Glutamatergic neuron (in vitro differentiated cells): ENCODE measurements at regions not wholly inside any gene's neighbourhood (a gene's known extent, or its start where the extent isn't known, plus 50 kb on each side); places are given as distances from the start of the nearest gene placed in this dataset.
A peak's percentile ranks its signal among the peaks of the same experiment; 100 is the strongest.

ENCODE experiments used
- DNase-seq: peaks from one replicate; pipeline ENCODE4 v3.0.0; 2022
- H3K27ac Mint-ChIP-seq: one replicate; pipeline ENCODE4 v1.8.0; 2020; ENCODE audit warnings: mild to moderate bottlenecking, mixed read lengths, inconsistent platforms; ENCODE audit not compliant: unreplicated experiment
- H3K27me3 Mint-ChIP-seq: one replicate; pipeline ENCODE4 v1.8.0; 2020; ENCODE audit warnings: mild to moderate bottlenecking, moderate library complexity, mixed read lengths, inconsistent platforms; ENCODE audit not compliant: unreplicated experiment
- H3K36me3 Mint-ChIP-seq: one replicate; pipeline ENCODE4 v1.8.0; 2020; ENCODE audit warnings: mild to moderate bottlenecking, mixed read lengths, inconsistent platforms; ENCODE audit not compliant: unreplicated experiment
- H3K4me1 Mint-ChIP-seq: one replicate; pipeline ENCODE4 v1.8.0; 2020; ENCODE audit warnings: mild to moderate bottlenecking, low read depth, mixed read lengths, inconsistent platforms; ENCODE audit not compliant: unreplicated experiment
- H3K4me3 Mint-ChIP-seq: one replicate; pipeline ENCODE4 v1.8.0; 2020; ENCODE audit warnings: mild to moderate bottlenecking, mixed read lengths, inconsistent platforms; ENCODE audit not compliant: unreplicated experiment
- H3K9me3 Mint-ChIP-seq: one replicate; pipeline ENCODE4 v1.8.0; 2020; ENCODE audit warnings: mild to moderate bottlenecking, moderate library complexity, mixed read lengths, inconsistent platforms; ENCODE audit not compliant: unreplicated experiment
- CTCF ChIP-seq: fragments of 200-600 bp; sonication (generic); IDR thresholded peaks from one replicate; pipeline ENCODE4 v1.5.0; 2021; ENCODE audit not compliant: partially characterized antibody, unreplicated experiment

- TF ChIP-seq CTCF = no peak
- Mint-ChIP-seq H3K27me3 (no peaks in the 10 kb centered on the region), H3K36me3 (no peaks in the 10 kb centered on the region), H3K27ac (peak overlapping the region; percentile 41), H3K4me1 (peaks cover 17% of the 10 kb centered on the region), H3K4me3 (peak overlapping the region; percentile 6), H3K9me3 (peaks cover 3% of the 10 kb centered on the region)
- no peak for DNase-seq
Measured at GRCh38 chr13:34124666-34125306, 306.8 kb downstream of the RFC3 start.

- Mint-ChIP-seq H3K27me3 (no peaks in the 10 kb centered on the region), H3K4me1 (peaks cover 9% of the 10 kb centered on the region), H3K9me3 (peaks cover 3% of the 10 kb centered on the region), H3K4me3 (no peak overlapping the region), H3K36me3 (no peaks in the 10 kb centered on the region), H3K27ac (no peak overlapping the region)
- TF ChIP-seq CTCF = no peak
- DNase-seq = no peak
Measured at GRCh38 chr13:34127523-34127922, 309.6 kb downstream of the RFC3 start.

GRCh38 chr13:34128661-34129060, 310.7 kb downstream of the RFC3 start:
- H3K36me3 Mint-ChIP-seq = no peaks in the 10 kb centered on the region
- no peak overlapping the region for H3K4me3 Mint-ChIP-seq
- no peak for TF ChIP-seq CTCF
- DNase-seq = no peak
- H3K27ac Mint-ChIP-seq = no peak overlapping the region
- no peaks in the 10 kb centered on the region for H3K27me3 Mint-ChIP-seq
- peaks cover 5% of the 10 kb centered on the region for H3K4me1 Mint-ChIP-seq
- H3K9me3 Mint-ChIP-seq = peaks cover 1% of the 10 kb centered on the region

GRCh38 chr13:34129436-34129835, 311.5 kb downstream of the RFC3 start:
- no peak for DNase-seq
- Mint-ChIP-seq H3K9me3 (peaks cover 1% of the 10 kb centered on the region), H3K4me3 (no peak overlapping the region), H3K36me3 (no peaks in the 10 kb centered on the region), H3K4me1 (peaks cover 3% of the 10 kb centered on the region), H3K27ac (no peak overlapping the region), H3K27me3 (no peaks in the 10 kb centered on the region)
- TF ChIP-seq CTCF = no peak

GRCh38 chr13:34137200-34137599, 319.3 kb downstream of the RFC3 start:
- H3K27ac Mint-ChIP-seq = no peak overlapping the region
- H3K4me1 Mint-ChIP-seq = no peaks in the 10 kb centered on the region
- H3K27me3 Mint-ChIP-seq = no peaks in the 10 kb centered on the region
- no peak for TF ChIP-seq CTCF
- no peak overlapping the region for H3K4me3 Mint-ChIP-seq
- H3K36me3 Mint-ChIP-seq = no peaks in the 10 kb centered on the region
- H3K9me3 Mint-ChIP-seq = no peaks in the 10 kb centered on the region
- no peak for DNase-seq
